ENCODE measurements at regions not wholly inside any gene's neighbourhood (a gene's known extent, or its start where the extent isn't known, plus 50 kb on each side); places are given as distances from the start of the nearest gene placed in this dataset.

DNA sequence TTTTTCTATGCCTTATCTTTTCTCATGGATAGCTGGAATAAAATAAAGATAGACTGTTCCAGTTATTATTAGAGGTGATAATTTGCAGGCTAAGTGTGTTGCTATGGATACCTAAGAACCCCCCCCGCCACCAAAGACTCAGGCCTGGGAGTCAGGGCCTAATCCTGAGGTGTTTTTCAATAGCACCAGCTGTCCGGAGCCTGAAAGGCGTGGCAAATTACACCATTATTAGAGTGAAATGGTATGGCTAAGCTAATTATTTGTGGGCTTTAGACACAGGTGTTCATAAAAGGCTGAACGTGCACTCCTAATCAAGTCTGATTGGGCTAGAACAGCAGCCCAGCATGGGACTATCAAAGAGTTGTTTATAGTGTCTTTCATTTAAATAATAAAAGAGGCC, 293.2 kb upstream of the DCC start:
- TF ChIP-seq, protein P1, sequence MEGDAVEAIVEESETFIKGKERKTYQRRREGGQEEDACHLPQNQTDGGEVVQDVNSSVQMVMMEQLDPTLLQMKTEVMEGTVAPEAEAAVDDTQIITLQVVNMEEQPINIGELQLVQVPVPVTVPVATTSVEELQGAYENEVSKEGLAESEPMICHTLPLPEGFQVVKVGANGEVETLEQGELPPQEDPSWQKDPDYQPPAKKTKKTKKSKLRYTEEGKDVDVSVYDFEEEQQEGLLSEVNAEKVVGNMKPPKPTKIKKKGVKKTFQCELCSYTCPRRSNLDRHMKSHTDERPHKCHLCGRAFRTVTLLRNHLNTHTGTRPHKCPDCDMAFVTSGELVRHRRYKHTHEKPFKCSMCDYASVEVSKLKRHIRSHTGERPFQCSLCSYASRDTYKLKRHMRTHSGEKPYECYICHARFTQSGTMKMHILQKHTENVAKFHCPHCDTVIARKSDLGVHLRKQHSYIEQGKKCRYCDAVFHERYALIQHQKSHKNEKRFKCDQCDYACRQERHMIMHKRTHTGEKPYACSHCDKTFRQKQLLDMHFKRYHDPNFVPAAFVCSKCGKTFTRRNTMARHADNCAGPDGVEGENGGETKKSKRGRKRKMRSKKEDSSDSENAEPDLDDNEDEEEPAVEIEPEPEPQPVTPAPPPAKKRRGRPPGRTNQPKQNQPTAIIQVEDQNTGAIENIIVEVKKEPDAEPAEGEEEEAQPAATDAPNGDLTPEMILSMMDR (IDR thresholded peaks at IDR 0.05; ENCODE audit: borderline replicate concordance, extremely low read depth, low read length, poor library complexity, severe bottlenecking): no peak
- TF ChIP-seq EZH2 (IDR thresholded peaks at IDR 0.05; ENCODE audit: borderline replicate concordance, low read depth, low read length, severe bottlenecking): no peak
